HEK293 (cell line): ENCODE measurements at regions not wholly inside any gene's neighbourhood (a gene's known extent, or its start where the extent isn't known, plus 50 kb on each side); places are given as distances from the start of the nearest gene placed in this dataset.

Source experiments
- KLF10 ChIP-seq: fragments of 450-650 bp; IDR thresholded peaks from 2 replicates; pipeline ENCODE4 v1.5.1; 2018; ENCODE audit warnings: missing biosample characterization, mild to moderate bottlenecking, missing genetic modification characterization
- YY1 ChIP-seq: fragments of 450-650 bp; formaldehyde crosslinking; IDR thresholded peaks from 2 replicates; pipeline ENCODE4 v1.5.1; 2018; ENCODE audit warnings: missing biosample characterization, missing genetic modification characterization
- ZNF184 ChIP-seq: fragments of 450-650 bp; IDR thresholded peaks from 2 replicates; pipeline ENCODE4 v1.5.1; 2018; ENCODE audit warnings: missing biosample characterization, mild to moderate bottlenecking, missing genetic modification characterization
- ZNF302 ChIP-seq: fragments of 450-650 bp; formaldehyde crosslinking; IDR thresholded peaks from 2 replicates; pipeline ENCODE4 v1.5.1; 2016; ENCODE audit warnings: missing biosample characterization, missing genetic modification characterization, low read depth
- ZNF670 ChIP-seq: fragments of 450-650 bp; formaldehyde crosslinking; IDR thresholded peaks from 2 replicates; pipeline ENCODE4 v1.5.1; 2016; ENCODE audit warnings: missing biosample characterization, missing genetic modification characterization, low read depth
- TF ChIP-seq, protein P1 (sequence below): fragments of 450-650 bp; formaldehyde crosslinking; IDR thresholded peaks from 2 replicates; pipeline ENCODE4 v1.5.1; 2016; ENCODE audit warnings: missing biosample characterization, missing genetic modification characterization
- TF ChIP-seq, protein P2 (sequence below): fragments of 450-650 bp; formaldehyde crosslinking; IDR thresholded peaks from 2 replicates; pipeline ENCODE4 v1.5.1; 2017; ENCODE audit warnings: missing biosample characterization, missing genetic modification characterization
- TF ChIP-seq, protein P3 (sequence below): fragments of 450-650 bp; formaldehyde crosslinking; IDR thresholded peaks from 2 replicates; pipeline ENCODE4 v1.5.1; 2017; ENCODE audit warnings: missing biosample characterization, missing genetic modification characterization
- TF ChIP-seq, protein P4 (sequence below): fragments of 450-650 bp; formaldehyde crosslinking; IDR thresholded peaks from 2 replicates; pipeline ENCODE4 v1.5.1; 2016; ENCODE audit warnings: missing biosample characterization, missing genetic modification characterization

DNA sequence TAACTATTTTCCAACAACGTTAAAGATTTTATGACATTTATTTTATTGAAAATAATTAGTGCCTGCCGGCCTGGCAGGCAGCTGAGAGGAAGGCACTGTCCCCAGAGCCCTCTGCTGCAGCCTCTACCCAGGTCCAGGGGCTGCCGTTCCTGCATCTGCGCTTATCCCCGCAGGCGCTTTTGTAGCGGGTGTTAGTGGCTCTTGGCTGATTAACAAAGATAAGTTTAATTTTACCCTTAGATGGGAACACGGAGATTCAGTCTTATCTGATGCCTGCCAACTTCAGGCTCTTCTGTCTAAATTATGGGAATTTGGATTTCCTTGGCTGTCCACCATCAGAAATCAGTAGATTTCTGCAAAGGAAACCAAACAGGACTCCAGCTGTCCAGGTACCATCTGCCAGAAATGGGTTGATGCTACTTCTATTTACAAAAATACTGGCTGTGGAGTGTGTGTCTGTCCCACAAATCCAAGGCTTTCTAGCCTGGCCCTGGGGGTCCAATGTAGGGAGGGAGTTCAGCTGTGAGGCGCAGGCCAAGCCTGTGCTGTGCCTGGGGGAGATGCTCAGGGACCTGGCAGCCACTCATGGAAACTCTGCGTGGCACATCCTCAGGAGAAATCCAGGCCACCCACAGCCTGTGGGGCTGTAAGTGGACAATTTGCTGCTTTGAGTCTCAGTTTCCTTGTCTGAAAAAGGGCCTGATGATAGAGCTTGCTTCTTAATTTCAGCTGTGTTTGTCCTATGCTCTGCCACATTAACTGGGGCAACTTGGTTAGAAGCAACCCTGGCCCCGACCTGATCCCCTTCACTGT lies 62.0 kb upstream of the IGFBP3 start:
- TF ChIP-seq, protein P1, sequence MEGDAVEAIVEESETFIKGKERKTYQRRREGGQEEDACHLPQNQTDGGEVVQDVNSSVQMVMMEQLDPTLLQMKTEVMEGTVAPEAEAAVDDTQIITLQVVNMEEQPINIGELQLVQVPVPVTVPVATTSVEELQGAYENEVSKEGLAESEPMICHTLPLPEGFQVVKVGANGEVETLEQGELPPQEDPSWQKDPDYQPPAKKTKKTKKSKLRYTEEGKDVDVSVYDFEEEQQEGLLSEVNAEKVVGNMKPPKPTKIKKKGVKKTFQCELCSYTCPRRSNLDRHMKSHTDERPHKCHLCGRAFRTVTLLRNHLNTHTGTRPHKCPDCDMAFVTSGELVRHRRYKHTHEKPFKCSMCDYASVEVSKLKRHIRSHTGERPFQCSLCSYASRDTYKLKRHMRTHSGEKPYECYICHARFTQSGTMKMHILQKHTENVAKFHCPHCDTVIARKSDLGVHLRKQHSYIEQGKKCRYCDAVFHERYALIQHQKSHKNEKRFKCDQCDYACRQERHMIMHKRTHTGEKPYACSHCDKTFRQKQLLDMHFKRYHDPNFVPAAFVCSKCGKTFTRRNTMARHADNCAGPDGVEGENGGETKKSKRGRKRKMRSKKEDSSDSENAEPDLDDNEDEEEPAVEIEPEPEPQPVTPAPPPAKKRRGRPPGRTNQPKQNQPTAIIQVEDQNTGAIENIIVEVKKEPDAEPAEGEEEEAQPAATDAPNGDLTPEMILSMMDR (tag by site-specific recombination) = no peak
- no peak for TF ChIP-seq KLF10 (tag by site-specific recombination)
- TF ChIP-seq, protein P2, sequence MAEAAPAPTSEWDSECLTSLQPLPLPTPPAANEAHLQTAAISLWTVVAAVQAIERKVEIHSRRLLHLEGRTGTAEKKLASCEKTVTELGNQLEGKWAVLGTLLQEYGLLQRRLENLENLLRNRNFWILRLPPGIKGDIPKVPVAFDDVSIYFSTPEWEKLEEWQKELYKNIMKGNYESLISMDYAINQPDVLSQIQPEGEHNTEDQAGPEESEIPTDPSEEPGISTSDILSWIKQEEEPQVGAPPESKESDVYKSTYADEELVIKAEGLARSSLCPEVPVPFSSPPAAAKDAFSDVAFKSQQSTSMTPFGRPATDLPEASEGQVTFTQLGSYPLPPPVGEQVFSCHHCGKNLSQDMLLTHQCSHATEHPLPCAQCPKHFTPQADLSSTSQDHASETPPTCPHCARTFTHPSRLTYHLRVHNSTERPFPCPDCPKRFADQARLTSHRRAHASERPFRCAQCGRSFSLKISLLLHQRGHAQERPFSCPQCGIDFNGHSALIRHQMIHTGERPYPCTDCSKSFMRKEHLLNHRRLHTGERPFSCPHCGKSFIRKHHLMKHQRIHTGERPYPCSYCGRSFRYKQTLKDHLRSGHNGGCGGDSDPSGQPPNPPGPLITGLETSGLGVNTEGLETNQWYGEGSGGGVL (tag by site-specific recombination) = no peak
- no peak for TF ChIP-seq ZNF184
- TF ChIP-seq, protein P3, sequence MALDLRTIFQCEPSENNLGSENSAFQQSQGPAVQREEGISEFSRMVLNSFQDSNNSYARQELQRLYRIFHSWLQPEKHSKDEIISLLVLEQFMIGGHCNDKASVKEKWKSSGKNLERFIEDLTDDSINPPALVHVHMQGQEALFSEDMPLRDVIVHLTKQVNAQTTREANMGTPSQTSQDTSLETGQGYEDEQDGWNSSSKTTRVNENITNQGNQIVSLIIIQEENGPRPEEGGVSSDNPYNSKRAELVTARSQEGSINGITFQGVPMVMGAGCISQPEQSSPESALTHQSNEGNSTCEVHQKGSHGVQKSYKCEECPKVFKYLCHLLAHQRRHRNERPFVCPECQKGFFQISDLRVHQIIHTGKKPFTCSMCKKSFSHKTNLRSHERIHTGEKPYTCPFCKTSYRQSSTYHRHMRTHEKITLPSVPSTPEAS (tag by site-specific recombination) = no peak
- TF ChIP-seq ZNF302 = no peak
- no peak for TF ChIP-seq YY1 (tag by site-specific recombination)
- no peak for TF ChIP-seq ZNF670
- TF ChIP-seq, protein P4, sequence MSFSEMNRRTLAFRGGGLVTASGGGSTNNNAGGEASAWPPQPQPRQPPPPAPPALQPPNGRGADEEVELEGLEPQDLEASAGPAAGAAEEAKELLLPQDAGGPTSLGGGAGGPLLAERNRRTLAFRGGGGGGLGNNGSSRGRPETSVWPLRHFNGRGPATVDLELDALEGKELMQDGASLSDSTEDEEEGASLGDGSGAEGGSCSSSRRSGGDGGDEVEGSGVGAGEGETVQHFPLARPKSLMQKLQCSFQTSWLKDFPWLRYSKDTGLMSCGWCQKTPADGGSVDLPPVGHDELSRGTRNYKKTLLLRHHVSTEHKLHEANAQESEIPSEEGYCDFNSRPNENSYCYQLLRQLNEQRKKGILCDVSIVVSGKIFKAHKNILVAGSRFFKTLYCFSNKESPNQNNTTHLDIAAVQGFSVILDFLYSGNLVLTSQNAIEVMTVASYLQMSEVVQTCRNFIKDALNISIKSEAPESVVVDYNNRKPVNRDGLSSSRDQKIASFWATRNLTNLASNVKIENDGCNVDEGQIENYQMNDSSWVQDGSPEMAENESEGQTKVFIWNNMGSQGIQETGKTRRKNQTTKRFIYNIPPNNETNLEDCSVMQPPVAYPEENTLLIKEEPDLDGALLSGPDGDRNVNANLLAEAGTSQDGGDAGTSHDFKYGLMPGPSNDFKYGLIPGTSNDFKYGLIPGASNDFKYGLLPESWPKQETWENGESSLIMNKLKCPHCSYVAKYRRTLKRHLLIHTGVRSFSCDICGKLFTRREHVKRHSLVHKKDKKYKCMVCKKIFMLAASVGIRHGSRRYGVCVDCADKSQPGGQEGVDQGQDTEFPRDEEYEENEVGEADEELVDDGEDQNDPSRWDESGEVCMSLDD (tag by site-specific recombination) = no peak
